HG03565 (cell line): ENCODE measurements at regions not wholly inside any gene's neighbourhood (a gene's known extent, or its start where the extent isn't known, plus 50 kb on each side); places are given as distances from the start of the nearest gene placed in this dataset.

Source experiments
- ATAC-seq: cut with Tn5 transposase; IDR thresholded peaks from one replicate; pipeline ENCODE4 v1.9.1; 2021; ENCODE audit warnings: mild to moderate bottlenecking, moderate library complexity; ENCODE audit not compliant: unreplicated experiment

GRCh38 chr1:71269179-71269578, 188.3 kb upstream of the ZRANB2 start:
- no peak for ATAC-seq

GRCh38 chr1:71267220-71267619, 186.4 kb upstream of the ZRANB2 start:
- ATAC-seq: no peak

GRCh38 chr1:71264039-71264438, 183.2 kb upstream of the ZRANB2 start:
- no peak for ATAC-seq

- no peak for ATAC-seq
Measured at GRCh38 chr1:71262970-71263369, 182.1 kb upstream of the ZRANB2 start.

- ATAC-seq: no peak
Measured at GRCh38 chr1:71252900-71253299, 172.1 kb upstream of the ZRANB2 start.

- no peak for ATAC-seq
Measured at GRCh38 chr1:71245246-71245645, 164.4 kb upstream of the ZRANB2 start.

- no peak for ATAC-seq
Measured at GRCh38 chr1:71242239-71242638, 161.4 kb upstream of the ZRANB2 start.

GRCh38 chr1:71240656-71241055, 159.8 kb upstream of the ZRANB2 start:
- no peak for ATAC-seq

- ATAC-seq: no peak
Measured at GRCh38 chr1:71236503-71236902, 155.7 kb upstream of the ZRANB2 start.

- no peak for ATAC-seq
Measured at GRCh38 chr1:71233645-71234044, 152.8 kb upstream of the ZRANB2 start.

- ATAC-seq: no peak
Measured at GRCh38 chr1:71232786-71233185, 152.0 kb upstream of the ZRANB2 start.

- ATAC-seq: no peak
Measured at GRCh38 chr1:71232166-71232763, 151.4 kb upstream of the ZRANB2 start.

- no peak for ATAC-seq
Measured at GRCh38 chr1:71231751-71232150, 150.9 kb upstream of the ZRANB2 start.

- no peak for ATAC-seq
Measured at GRCh38 chr1:71228742-71229365, 148.0 kb upstream of the ZRANB2 start.

- ATAC-seq: no peak
Measured at GRCh38 chr1:71228241-71228640, 147.4 kb upstream of the ZRANB2 start.

GRCh38 chr1:71224741-71225377, 144.0 kb upstream of the ZRANB2 start:
- ATAC-seq: no peak

GRCh38 chr1:71223641-71224340, 143.0 kb upstream of the ZRANB2 start:
- ATAC-seq: no peak

GRCh38 chr1:71222668-71223067, 141.8 kb upstream of the ZRANB2 start:
- ATAC-seq: no peak

- ATAC-seq: no peak
Measured at GRCh38 chr1:71210718-71211117, 129.9 kb upstream of the ZRANB2 start.

- no peak for ATAC-seq
Measured at GRCh38 chr1:71203241-71203640, 122.4 kb upstream of the ZRANB2 start.

- ATAC-seq: no peak
Measured at GRCh38 chr1:71200503-71200902, 119.7 kb upstream of the ZRANB2 start.

GRCh38 chr1:71196685-71197084, 115.8 kb upstream of the ZRANB2 start:
- no peak for ATAC-seq
